ENCODE measurements at regions not wholly inside any gene's neighbourhood (a gene's known extent, or its start where the extent isn't known, plus 50 kb on each side); places are given as distances from the start of the nearest gene placed in this dataset.
"Not testable (repeated sequence)": the region's sequence is repeated elsewhere in the genome, so short reads cannot be mapped to it uniquely, and the experiment has no call there.

DNA sequence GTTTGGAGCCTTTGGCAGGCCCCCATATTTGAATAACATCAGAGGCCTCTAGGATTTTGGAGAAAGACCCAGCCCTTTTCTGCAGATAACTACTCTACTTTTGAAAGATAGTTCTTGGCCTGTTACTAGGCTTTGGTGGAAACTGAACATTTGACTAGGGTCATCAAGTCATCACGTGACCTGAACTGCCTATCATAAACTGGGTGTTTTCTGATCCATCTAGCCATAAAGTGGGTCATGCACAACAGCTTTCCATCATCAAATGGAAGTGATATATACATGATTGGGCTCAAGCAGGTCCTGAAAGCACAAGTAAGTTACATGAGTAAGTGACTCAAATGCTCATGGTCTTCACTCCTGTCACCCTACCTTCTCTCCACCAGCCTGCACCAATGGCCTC, 552.3 kb upstream of the GRM3 start:
- no peaks in the 10 kb centered on the region for H3K4me1 Mint-ChIP-seq (ENCODE audit: low read depth)
- no peaks in the 10 kb centered on the region for H3K27me3 Mint-ChIP-seq (ENCODE audit: low read depth)
- H3K4me3 Mint-ChIP-seq (ENCODE audit: unreplicated experiment) = no peak overlapping the region
- DNase-seq (ENCODE audit: low spot score) = no peak
- H3K27ac Mint-ChIP-seq (ENCODE audit: unreplicated experiment) = no peak overlapping the region
- peaks cover 33% of the 10 kb centered on the region for H3K9me3 Mint-ChIP-seq (ENCODE audit: low read depth)
- TF ChIP-seq, protein P1, sequence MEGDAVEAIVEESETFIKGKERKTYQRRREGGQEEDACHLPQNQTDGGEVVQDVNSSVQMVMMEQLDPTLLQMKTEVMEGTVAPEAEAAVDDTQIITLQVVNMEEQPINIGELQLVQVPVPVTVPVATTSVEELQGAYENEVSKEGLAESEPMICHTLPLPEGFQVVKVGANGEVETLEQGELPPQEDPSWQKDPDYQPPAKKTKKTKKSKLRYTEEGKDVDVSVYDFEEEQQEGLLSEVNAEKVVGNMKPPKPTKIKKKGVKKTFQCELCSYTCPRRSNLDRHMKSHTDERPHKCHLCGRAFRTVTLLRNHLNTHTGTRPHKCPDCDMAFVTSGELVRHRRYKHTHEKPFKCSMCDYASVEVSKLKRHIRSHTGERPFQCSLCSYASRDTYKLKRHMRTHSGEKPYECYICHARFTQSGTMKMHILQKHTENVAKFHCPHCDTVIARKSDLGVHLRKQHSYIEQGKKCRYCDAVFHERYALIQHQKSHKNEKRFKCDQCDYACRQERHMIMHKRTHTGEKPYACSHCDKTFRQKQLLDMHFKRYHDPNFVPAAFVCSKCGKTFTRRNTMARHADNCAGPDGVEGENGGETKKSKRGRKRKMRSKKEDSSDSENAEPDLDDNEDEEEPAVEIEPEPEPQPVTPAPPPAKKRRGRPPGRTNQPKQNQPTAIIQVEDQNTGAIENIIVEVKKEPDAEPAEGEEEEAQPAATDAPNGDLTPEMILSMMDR (IDR thresholded peaks at IDR 0.05) = no peak
- H3K36me3 Mint-ChIP-seq (ENCODE audit: low read depth) = no peaks in the 10 kb centered on the region

DNA sequence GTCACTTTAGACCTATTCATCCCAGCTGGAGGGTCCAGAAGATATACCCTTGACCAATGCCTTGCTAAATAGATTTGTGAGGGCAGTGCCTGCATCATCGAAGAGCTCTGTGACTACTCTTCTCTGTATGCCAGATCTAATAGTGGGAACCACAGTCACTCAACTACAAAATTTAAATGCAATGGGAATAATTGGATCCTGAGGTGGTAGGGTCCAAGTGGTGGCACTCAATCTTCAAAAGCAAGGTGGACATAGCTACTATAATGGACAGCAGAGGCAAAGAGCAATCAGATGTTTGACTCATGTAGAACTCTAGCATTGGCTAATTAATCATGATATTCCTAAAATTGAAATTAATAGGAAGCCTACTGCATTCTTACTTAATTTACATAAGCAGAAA, 554.3 kb upstream of the GRM3 start:
- H3K4me1 Mint-ChIP-seq (ENCODE audit: low read depth) = no peaks in the 10 kb centered on the region
- H3K27me3 Mint-ChIP-seq (ENCODE audit: low read depth) = peaks cover 2% of the 10 kb centered on the region
- TF ChIP-seq, protein P1 (IDR thresholded peaks at IDR 0.05) = no peak
- no peak overlapping the region for H3K4me3 Mint-ChIP-seq (ENCODE audit: unreplicated experiment)
- peaks cover 29% of the 10 kb centered on the region for H3K9me3 Mint-ChIP-seq (ENCODE audit: low read depth)
- no peak overlapping the region for H3K27ac Mint-ChIP-seq (ENCODE audit: unreplicated experiment)
- no peak for DNase-seq (ENCODE audit: low spot score)
- no peaks in the 10 kb centered on the region for H3K36me3 Mint-ChIP-seq (ENCODE audit: low read depth)

DNA sequence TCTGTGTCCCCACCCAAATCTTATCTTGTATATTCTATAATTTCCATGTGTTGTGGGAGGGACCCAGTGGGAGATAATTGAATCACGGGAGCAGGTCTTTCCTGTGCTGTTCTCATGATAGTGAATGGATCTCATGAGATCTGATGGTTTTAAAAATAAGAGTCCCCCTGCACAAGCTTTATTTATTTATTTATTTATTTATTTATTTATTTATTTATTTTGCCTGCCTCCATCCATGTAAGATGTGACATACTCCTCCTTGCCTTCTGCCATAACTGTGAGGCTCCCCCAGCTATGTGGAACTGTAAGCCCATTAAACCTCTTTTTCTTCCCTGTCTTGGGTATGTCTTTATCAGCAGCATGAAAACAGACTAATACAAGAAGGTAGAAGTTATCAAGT, 579.1 kb upstream of the GRM3 start:
- not testable (repeated sequence) for H3K4me3 Mint-ChIP-seq (ENCODE audit: unreplicated experiment); H3K36me3 Mint-ChIP-seq (ENCODE audit: low read depth); DNase-seq (ENCODE audit: low spot score); H3K27me3 Mint-ChIP-seq (ENCODE audit: low read depth); H3K27ac Mint-ChIP-seq (ENCODE audit: unreplicated experiment); H3K4me1 Mint-ChIP-seq (ENCODE audit: low read depth)
- peaks cover 14% of the 10 kb centered on the region for H3K9me3 Mint-ChIP-seq (ENCODE audit: low read depth)

DNA sequence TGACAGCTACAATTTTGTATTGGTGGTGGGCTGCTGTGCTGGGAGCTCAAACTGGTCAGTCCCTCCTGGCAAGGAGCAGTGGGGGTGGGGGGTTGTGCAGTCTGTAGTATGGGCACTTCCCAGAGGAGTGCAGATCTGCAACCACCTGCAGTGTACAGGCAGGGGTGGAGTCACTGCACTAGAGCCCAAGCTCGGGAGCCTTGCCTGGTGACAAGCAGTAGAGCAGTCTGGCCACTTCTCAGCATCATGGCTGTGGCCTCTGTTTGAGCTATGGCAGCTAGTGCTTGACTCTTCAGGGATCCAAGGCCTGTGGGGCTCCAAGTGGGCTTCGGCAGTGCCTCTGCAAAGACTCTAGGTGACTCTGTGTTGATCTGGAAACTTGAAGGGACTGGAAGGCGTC, 585.1 kb upstream of the GRM3 start:
- no peak overlapping the region for H3K4me3 Mint-ChIP-seq (ENCODE audit: unreplicated experiment)
- H3K9me3 Mint-ChIP-seq (ENCODE audit: low read depth) = peaks cover 26% of the 10 kb centered on the region
- H3K36me3 Mint-ChIP-seq (ENCODE audit: low read depth) = no peaks in the 10 kb centered on the region
- DNase-seq (ENCODE audit: low spot score) = peak; percentile 50
- TF ChIP-seq, protein P1 (IDR thresholded peaks at IDR 0.05) = no peak
- H3K4me1 Mint-ChIP-seq (ENCODE audit: low read depth) = no peaks in the 10 kb centered on the region
- H3K27ac Mint-ChIP-seq (ENCODE audit: unreplicated experiment) = no peak overlapping the region
- no peaks in the 10 kb centered on the region for H3K27me3 Mint-ChIP-seq (ENCODE audit: low read depth)

DNA sequence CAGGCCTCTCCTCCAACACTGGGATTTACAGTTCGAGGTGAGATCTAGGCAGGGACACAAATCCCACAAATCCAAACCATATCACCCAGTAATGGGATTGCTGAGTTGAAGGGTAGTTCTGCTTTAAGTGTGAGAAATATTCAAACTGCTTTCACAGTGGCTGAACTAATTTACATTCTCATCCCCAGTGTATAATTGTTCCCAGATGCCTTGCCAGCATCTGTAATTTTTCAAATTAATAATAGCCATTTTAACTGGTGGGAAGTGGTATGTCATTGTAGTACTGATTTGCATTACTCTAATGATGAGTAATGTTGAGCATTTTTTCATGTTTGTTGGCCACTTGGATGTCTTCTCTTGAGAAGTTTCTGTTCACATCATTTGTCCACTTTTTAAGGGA, 592.8 kb upstream of the GRM3 start:
- TF ChIP-seq, protein P1 (IDR thresholded peaks at IDR 0.05) = no peak
- Mint-ChIP-seq H3K9me3 (ENCODE audit: low read depth) (peaks cover 5% of the 10 kb centered on the region), H3K27ac (ENCODE audit: unreplicated experiment) (no peak overlapping the region), H3K27me3 (ENCODE audit: low read depth) (no peaks in the 10 kb centered on the region), H3K4me3 (ENCODE audit: unreplicated experiment) (no peak overlapping the region), H3K4me1 (ENCODE audit: low read depth) (no peaks in the 10 kb centered on the region), H3K36me3 (ENCODE audit: low read depth) (no peaks in the 10 kb centered on the region)
- no peak for DNase-seq (ENCODE audit: low spot score)

DNA sequence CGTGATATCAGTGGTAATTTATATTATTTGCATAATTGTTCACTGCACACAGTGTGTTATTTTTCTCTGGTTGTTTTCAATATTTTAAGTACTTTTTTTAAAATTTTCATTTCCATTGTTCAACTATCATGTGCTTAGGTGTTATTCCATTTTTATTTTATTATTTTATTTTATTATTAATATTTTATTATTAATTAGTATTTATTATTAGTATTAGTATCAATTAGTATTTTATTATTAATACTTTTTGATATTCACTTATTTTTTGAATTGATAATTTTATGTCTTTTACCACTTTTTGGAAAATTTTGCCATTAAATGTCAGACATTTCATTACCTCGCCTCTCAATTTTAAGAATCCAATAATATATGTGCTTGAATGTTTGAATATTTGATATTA, 593.8 kb upstream of the GRM3 start:
- TF ChIP-seq, protein P1 (IDR thresholded peaks at IDR 0.05) = no peak
- no peaks in the 10 kb centered on the region for H3K27me3 Mint-ChIP-seq (ENCODE audit: low read depth)
- DNase-seq (ENCODE audit: low spot score) = no peak
- H3K36me3 Mint-ChIP-seq (ENCODE audit: low read depth) = no peaks in the 10 kb centered on the region
- peaks cover 5% of the 10 kb centered on the region for H3K9me3 Mint-ChIP-seq (ENCODE audit: low read depth)
- H3K27ac Mint-ChIP-seq (ENCODE audit: unreplicated experiment) = no peak overlapping the region
- no peak overlapping the region for H3K4me3 Mint-ChIP-seq (ENCODE audit: unreplicated experiment)
- H3K4me1 Mint-ChIP-seq (ENCODE audit: low read depth) = no peaks in the 10 kb centered on the region

DNA sequence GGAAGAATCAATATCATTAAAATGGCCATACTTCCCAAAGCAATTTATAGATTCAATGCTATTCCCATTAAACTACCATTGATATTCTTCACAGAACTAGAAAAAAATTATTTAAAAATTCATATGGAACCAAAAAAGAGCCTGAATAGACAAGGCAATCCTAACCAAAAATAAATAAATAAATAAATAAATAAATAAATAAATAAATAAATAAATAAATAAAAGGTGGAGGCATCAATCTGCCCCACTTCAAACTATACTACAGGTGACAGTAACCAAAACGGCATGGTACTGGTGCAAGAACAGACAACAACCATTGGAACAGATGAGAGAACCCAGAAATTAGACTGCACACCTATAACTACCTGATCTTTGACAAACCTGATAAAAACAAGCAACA, 598.5 kb upstream of the GRM3 start:
- H3K4me3 Mint-ChIP-seq (ENCODE audit: unreplicated experiment); H3K4me1 Mint-ChIP-seq (ENCODE audit: low read depth); H3K36me3 Mint-ChIP-seq (ENCODE audit: low read depth); H3K27ac Mint-ChIP-seq (ENCODE audit: unreplicated experiment); DNase-seq (ENCODE audit: low spot score); H3K27me3 Mint-ChIP-seq (ENCODE audit: low read depth); H3K9me3 Mint-ChIP-seq (ENCODE audit: low read depth): not testable (repeated sequence)
